ENCODE measurements at regions not wholly inside any gene's neighbourhood (a gene's known extent, or its start where the extent isn't known, plus 50 kb on each side); places are given as distances from the start of the nearest gene placed in this dataset.
"Not testable (repeated sequence)": the region's sequence is repeated elsewhere in the genome, so short reads cannot be mapped to it uniquely, and the experiment has no call there.

GRCh38 chr4:117900832-117901231, 133.5 kb upstream of the NDST3 start:
- no peaks in the 10 kb centered on the region for H3K27me3 Mint-ChIP-seq
- no peak overlapping the region for H3K4me3 Mint-ChIP-seq
- no peaks in the 10 kb centered on the region for H3K36me3 Mint-ChIP-seq
- peaks cover 6% of the 10 kb centered on the region for H3K9me3 Mint-ChIP-seq
- no peak overlapping the region for H3K27ac Mint-ChIP-seq
- ATAC-seq (ENCODE audit: low read depth) (no peak), DNase-seq (ENCODE audit: low spot score in 2 of 2) (no peak)
- no peaks in the 10 kb centered on the region for H3K4me1 Mint-ChIP-seq

GRCh38 chr4:117907646-117908045, 126.6 kb upstream of the NDST3 start:
- ATAC-seq (ENCODE audit: low read depth) (no peak), DNase-seq (ENCODE audit: low spot score in 2 of 2) (no peak)
- H3K4me3 Mint-ChIP-seq = no peak overlapping the region
- no peaks in the 10 kb centered on the region for H3K27me3 Mint-ChIP-seq
- H3K36me3 Mint-ChIP-seq = no peaks in the 10 kb centered on the region
- H3K9me3 Mint-ChIP-seq = peaks cover 2% of the 10 kb centered on the region
- no peak overlapping the region for H3K27ac Mint-ChIP-seq
- no peaks in the 10 kb centered on the region for H3K4me1 Mint-ChIP-seq

GRCh38 chr4:117908306-117909207, 125.7 kb upstream of the NDST3 start:
- Mint-ChIP-seq H3K4me3 (no peak overlapping the region), H3K4me1 (no peaks in the 10 kb centered on the region), H3K27me3 (no peaks in the 10 kb centered on the region)

GRCh38 chr4:117916728-117917127, 117.6 kb upstream of the NDST3 start:
- no peak overlapping the region for H3K27ac Mint-ChIP-seq
- H3K4me1 Mint-ChIP-seq = no peaks in the 10 kb centered on the region
- no peak overlapping the region for H3K4me3 Mint-ChIP-seq
- H3K9me3 Mint-ChIP-seq = no peaks in the 10 kb centered on the region
- no peak for DNase-seq (ENCODE audit: low spot score in 2 of 2)
- no peaks in the 10 kb centered on the region for H3K36me3 Mint-ChIP-seq
- H3K27me3 Mint-ChIP-seq = no peaks in the 10 kb centered on the region
- ATAC-seq (ENCODE audit: low read depth) = no peak

More at GRCh38 chr4:117908306-117909207, 125.7 kb upstream of the NDST3 start:
- Mint-ChIP-seq H3K27ac (no peak overlapping the region), H3K9me3 (peaks cover 2% of the 10 kb centered on the region), H3K36me3 (no peaks in the 10 kb centered on the region)
- DNase-seq (ENCODE audit: low spot score in 2 of 2) (no peak), ATAC-seq (ENCODE audit: low read depth) (no peak)

GRCh38 chr4:117922311-117922710, 112.0 kb upstream of the NDST3 start:
- H3K27me3 Mint-ChIP-seq; H3K27ac Mint-ChIP-seq; H3K9me3 Mint-ChIP-seq; ATAC-seq (ENCODE audit: low read depth); H3K4me3 Mint-ChIP-seq; DNase-seq (ENCODE audit: low spot score in 2 of 2); H3K36me3 Mint-ChIP-seq; H3K4me1 Mint-ChIP-seq: not testable (repeated sequence)

GRCh38 chr4:117927823-117928222, 106.5 kb upstream of the NDST3 start:
- not testable (repeated sequence) for H3K9me3 Mint-ChIP-seq; H3K4me3 Mint-ChIP-seq; H3K4me1 Mint-ChIP-seq; DNase-seq (ENCODE audit: low spot score in 2 of 2); H3K27me3 Mint-ChIP-seq; ATAC-seq (ENCODE audit: low read depth); H3K36me3 Mint-ChIP-seq; H3K27ac Mint-ChIP-seq

- no peak for ATAC-seq (ENCODE audit: low read depth)
These were observed 92.7 kb upstream of the NDST3 start for GRCh38 chr4:117941611-117942010.

GRCh38 chr4:117949621-117950020, 84.7 kb upstream of the NDST3 start:
- Mint-ChIP-seq H3K9me3 (peaks cover 8% of the 10 kb centered on the region), H3K27ac (no peak overlapping the region), H3K27me3 (no peaks in the 10 kb centered on the region), H3K4me3 (no peak overlapping the region), H3K4me1 (no peaks in the 10 kb centered on the region), H3K36me3 (no peaks in the 10 kb centered on the region)
- DNase-seq (ENCODE audit: low spot score in 2 of 2) (no peak), ATAC-seq (ENCODE audit: low read depth) (no peak)

More at GRCh38 chr4:117941611-117942010, 92.7 kb upstream of the NDST3 start:
- Mint-ChIP-seq H3K9me3 (peaks cover 7% of the 10 kb centered on the region), H3K27me3 (no peaks in the 10 kb centered on the region), H3K27ac (no peak overlapping the region), H3K4me3 (no peak overlapping the region), H3K36me3 (no peaks in the 10 kb centered on the region), H3K4me1 (no peaks in the 10 kb centered on the region)
- no peak for DNase-seq (ENCODE audit: low spot score in 2 of 2)

GRCh38 chr4:117957571-117957970, 76.7 kb upstream of the NDST3 start:
- ATAC-seq (ENCODE audit: low read depth) (no peak), DNase-seq (ENCODE audit: low spot score in 2 of 2) (no peak)
- H3K36me3 Mint-ChIP-seq = no peaks in the 10 kb centered on the region
- no peak overlapping the region for H3K4me3 Mint-ChIP-seq
- no peaks in the 10 kb centered on the region for H3K4me1 Mint-ChIP-seq
- H3K9me3 Mint-ChIP-seq = peaks cover 5% of the 10 kb centered on the region
- no peak overlapping the region for H3K27ac Mint-ChIP-seq
- H3K27me3 Mint-ChIP-seq = no peaks in the 10 kb centered on the region

- H3K4me1 Mint-ChIP-seq = no peaks in the 10 kb centered on the region
- DNase-seq (ENCODE audit: low spot score in 2 of 2) (no peak), ATAC-seq (ENCODE audit: low read depth) (no peak)
- H3K36me3 Mint-ChIP-seq = no peaks in the 10 kb centered on the region
- no peak overlapping the region for H3K27ac Mint-ChIP-seq
- peaks cover 6% of the 10 kb centered on the region for H3K9me3 Mint-ChIP-seq
- H3K27me3 Mint-ChIP-seq = no peaks in the 10 kb centered on the region
- no peak overlapping the region for H3K4me3 Mint-ChIP-seq
These were observed 68.7 kb upstream of the NDST3 start for GRCh38 chr4:117965622-117966021.

- no peak overlapping the region for H3K4me3 Mint-ChIP-seq
- no peak overlapping the region for H3K27ac Mint-ChIP-seq
- no peak for ATAC-seq (ENCODE audit: low read depth)
- no peaks in the 10 kb centered on the region for H3K4me1 Mint-ChIP-seq
- DNase-seq (ENCODE audit: low spot score in 2 of 2) = no peak
- H3K9me3 Mint-ChIP-seq = peaks cover 4% of the 10 kb centered on the region
- no peaks in the 10 kb centered on the region for H3K36me3 Mint-ChIP-seq
- no peaks in the 10 kb centered on the region for H3K27me3 Mint-ChIP-seq
These were observed 65.7 kb upstream of the NDST3 start for GRCh38 chr4:117968606-117969005.

- DNase-seq (ENCODE audit: low spot score in 2 of 2) = no peak
- ATAC-seq (ENCODE audit: low read depth) = no peak
- Mint-ChIP-seq H3K36me3 (no peaks in the 10 kb centered on the region), H3K4me1 (no peaks in the 10 kb centered on the region), H3K9me3 (peaks cover 4% of the 10 kb centered on the region), H3K27me3 (no peaks in the 10 kb centered on the region), H3K27ac (no peak overlapping the region), H3K4me3 (no peak overlapping the region)
These were observed 62.9 kb upstream of the NDST3 start for GRCh38 chr4:117971403-117971802.

GRCh38 chr4:117983541-117984365, 50.5 kb upstream of the NDST3 start:
- ATAC-seq (ENCODE audit: low read depth) (no peak), DNase-seq (ENCODE audit: low spot score in 2 of 2) (no peak)
- H3K36me3 Mint-ChIP-seq = no peaks in the 10 kb centered on the region
- H3K27me3 Mint-ChIP-seq = no peaks in the 10 kb centered on the region
- H3K4me3 Mint-ChIP-seq = no peak overlapping the region
- H3K9me3 Mint-ChIP-seq = no peaks in the 10 kb centered on the region
- H3K4me1 Mint-ChIP-seq = no peaks in the 10 kb centered on the region
- no peak overlapping the region for H3K27ac Mint-ChIP-seq

GRCh38 chr4:117984366-117984680, 50.0 kb upstream of the NDST3 start:
- Mint-ChIP-seq H3K27ac (no peak overlapping the region), H3K4me3 (no peak overlapping the region), H3K9me3 (no peaks in the 10 kb centered on the region), H3K4me1 (no peaks in the 10 kb centered on the region), H3K27me3 (no peaks in the 10 kb centered on the region), H3K36me3 (no peaks in the 10 kb centered on the region)
- ATAC-seq (ENCODE audit: low read depth) (no peak), DNase-seq (ENCODE audit: low spot score in 2 of 2) (no peak)
